B cell (primary cell): ENCODE measurements at regions not wholly inside any gene's neighbourhood (a gene's known extent, or its start where the extent isn't known, plus 50 kb on each side); places are given as distances from the start of the nearest gene placed in this dataset.

Experiments used
- ATAC-seq: fragments of 200-7000 bp; cut with Tn5 transposase; one replicate; pipeline ENCODE4 v1.10.0; 2021; ENCODE audit warnings: low read depth, mild to moderate bottlenecking, moderate number of reproducible peaks, moderate library complexity
- CTCF ChIA-PET: fragments of 350-600 bp; sonication (Branson Sonifier 250); formaldehyde crosslinking; loops from one replicate; lab custom pipeline; 2021; ENCODE audit warnings: antibody characterized with exemption, inconsistent platforms; lab: Charles Lee
- POLR2A ChIA-PET: fragments of 350-600 bp; sonication (Branson Sonifier 250); formaldehyde crosslinking; loops from one replicate; lab custom pipeline; 2021; ENCODE audit warnings: antibody characterized with exemption; lab: Charles Lee
- DNase-seq: peaks from one replicate; pipeline ENCODE4 v3.0.0; 2013
- H2AFZ ChIP-seq: 2 replicates; pipeline ENCODE4 v1.6.1; 2012; ENCODE audit warnings: mild to moderate bottlenecking, low read depth, low read length; ENCODE audit not compliant: insufficient read depth, poor library complexity, severe bottlenecking
- H3K27ac ChIP-seq, 2 donors: 1 replicate in 1 of 2; 2 replicates in 1 of 2; pipeline ENCODE4 v1.5.1; 2012 to 2013; ENCODE audit warnings: low read length in 2 of 2, mild to moderate bottlenecking in 2 of 2, moderate library complexity in 1 of 2
- H3K27me3 ChIP-seq, 4 experiments: fragments of 200-600 bp in 1 of 4; sonication (generic) in 1 of 4; replicated peaks in 1 of 4; 1 replicate in 2 of 4; 2 replicates in 2 of 4; pipeline versions ENCODE4 v1.6.1 to v1.7.0; 2013 to 2016; ENCODE audit warnings: low read length in 3 of 4, mild to moderate bottlenecking in 2 of 4, mixed read lengths in 1 of 4, moderate library complexity in 1 of 4; ENCODE audit not compliant: insufficient read depth in 4 of 4, control insufficient read depth in 3 of 4; ENCODE audit errors: control extremely low read depth in 1 of 4
- H3K36me3 ChIP-seq, 2 experiments: replicated peaks in 1 of 2; 1 replicate in 1 of 2; 2 replicates in 1 of 2; pipeline versions ENCODE4 v1.6.1 to v1.7.1; 2013; ENCODE audit warnings: low read length in 1 of 2; ENCODE audit not compliant: insufficient read depth in 2 of 2, control insufficient read depth in 1 of 2; ENCODE audit errors: control extremely low read depth in 1 of 2, extremely low read depth in 1 of 2
- H3K4me1 ChIP-seq, 2 donors: fragments of 200-600 bp in 1 of 2; sonication (generic) in 1 of 2; 1 replicate in 1 of 2; 2 replicates in 1 of 2; pipeline versions ENCODE4 v1.5.1 to v1.6.1; 2013 to 2017; ENCODE audit warnings: low read length in 2 of 2; ENCODE audit not compliant: control insufficient read depth in 2 of 2, insufficient read depth in 2 of 2
- H3K4me2 ChIP-seq: replicated peaks from 2 replicates; pipeline ENCODE3; 2012; ENCODE audit warnings: mild to moderate bottlenecking, low read depth, low read length; ENCODE audit not compliant: poor library complexity, severe bottlenecking
- H3K4me3 ChIP-seq, 5 experiments: fragments of 200-600 bp in 1 of 5; sonication (generic) in 1 of 5; 1 replicate in 3 of 5; 2 replicates in 2 of 5; pipeline versions ENCODE4 v1.5.1 to v1.7.0; 2011 to 2016; ENCODE audit warnings: low read length in 4 of 5, mild to moderate bottlenecking in 4 of 5, low read depth in 2 of 5, control low read depth in 1 of 5, moderate library complexity in 1 of 5; ENCODE audit not compliant: insufficient read depth in 1 of 5; ENCODE audit errors: control extremely low read depth in 1 of 5, extremely low read depth in 1 of 5
- H3K79me2 ChIP-seq: fragments of 200-600 bp; sonication (generic); one replicate; pipeline ENCODE4 v1.6.0; 2016; ENCODE audit warnings: low read length; ENCODE audit not compliant: control insufficient read depth, insufficient read depth
- H3K9ac ChIP-seq: fragments of 200-600 bp; sonication (generic); 2 replicates; pipeline ENCODE4 v1.6.1; 2017; ENCODE audit warnings: mild to moderate bottlenecking, low read length, moderate library complexity
- H3K9me3 ChIP-seq, 3 donors: one replicate each; pipeline versions ENCODE4 v1.6.1 to v1.7.1; 2013; ENCODE audit warnings: low read length in 2 of 3; ENCODE audit not compliant: control insufficient read depth in 2 of 3, insufficient read depth in 1 of 3; ENCODE audit errors: control extremely low read depth in 1 of 3
- H4K20me1 ChIP-seq: 2 replicates; pipeline ENCODE4 v1.6.0; 2012; ENCODE audit warnings: mild to moderate bottlenecking, low read length; ENCODE audit not compliant: insufficient read depth, control insufficient read depth, poor library complexity, severe bottlenecking
- H3K27ac Mint-ChIP-seq: one replicate; pipeline ENCODE4 v1.8.0; 2021; ENCODE audit warnings: mixed read lengths
- H3K27me3 Mint-ChIP-seq: one replicate; pipeline ENCODE4 v1.8.0; 2021; ENCODE audit warnings: mixed read lengths
- H3K4me1 Mint-ChIP-seq: one replicate; pipeline ENCODE4 v1.8.0; 2021; ENCODE audit warnings: mixed read lengths
- H3K4me3 Mint-ChIP-seq: one replicate; pipeline ENCODE4 v1.8.0; 2021; ENCODE audit warnings: mixed read lengths
- H3K9me3 Mint-ChIP-seq: one replicate; pipeline ENCODE4 v1.8.0; 2022; ENCODE audit warnings: mixed read lengths; ENCODE audit not compliant: insufficient read depth
- EZH2 ChIP-seq: IDR thresholded peaks from 2 replicates; pipeline ENCODE4 v1.6.1; 2012; ENCODE audit warnings: borderline replicate concordance, low read depth, mild to moderate bottlenecking, moderate library complexity, low read length; ENCODE audit not compliant: insufficient read depth, poor library complexity, severe bottlenecking
- WGBS: methylation state at CpG from one replicate; pipeline ENCODE4 v1.1.5; 2013; ENCODE audit warnings: missing lambda C conversion rate; ENCODE audit not compliant: insufficient coverage; 5-methylcytosine and 5-hydroxymethylcytosine counted together
- intact Hi-C: fragments of 100-400 bp; cut with micrococcal nuclease; formaldehyde crosslinking; loops from one replicate; pipeline ENCODE4 v1.10.0; 2022
- TF ChIP-seq, protein P1 (sequence below): fragments of 200-600 bp; IDR thresholded peaks from one replicate; pipeline ENCODE4 v1.8.0; 2022; ENCODE audit warnings: antibody characterized with exemption, mild to moderate bottlenecking

DNA sequence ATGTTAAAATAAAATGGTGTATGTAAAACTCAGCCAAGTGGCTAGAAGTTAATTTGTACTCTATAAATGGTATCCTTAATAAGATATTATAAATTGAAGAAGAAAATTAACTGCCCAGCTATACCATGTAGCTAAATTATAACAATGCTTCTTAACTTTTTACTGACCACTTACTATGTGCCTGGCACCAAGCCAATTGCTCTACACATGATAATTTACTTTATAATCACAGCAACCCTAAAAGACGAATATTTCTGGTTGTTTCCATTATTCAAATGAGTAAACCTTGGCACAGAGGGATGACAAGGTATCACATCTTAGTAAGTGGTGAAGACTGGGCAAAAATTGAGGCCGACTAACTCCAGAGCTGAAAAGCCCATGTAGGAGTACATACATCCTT lies 1506.6 kb downstream of the PCDH7 start:
- ChIA-PET CTCF (no interaction called here), POLR2A (no interaction called here)
- intact Hi-C loops = no loop called here
- no peak overlapping the region for H3K4me3 Mint-ChIP-seq
- no peak overlapping the region for H2AFZ ChIP-seq
- no peak overlapping the region for H3K9ac ChIP-seq
- H3K4me3 ChIP-seq = no peak overlapping the region
- TF ChIP-seq EZH2 = no peak
- TF ChIP-seq, protein P1, sequence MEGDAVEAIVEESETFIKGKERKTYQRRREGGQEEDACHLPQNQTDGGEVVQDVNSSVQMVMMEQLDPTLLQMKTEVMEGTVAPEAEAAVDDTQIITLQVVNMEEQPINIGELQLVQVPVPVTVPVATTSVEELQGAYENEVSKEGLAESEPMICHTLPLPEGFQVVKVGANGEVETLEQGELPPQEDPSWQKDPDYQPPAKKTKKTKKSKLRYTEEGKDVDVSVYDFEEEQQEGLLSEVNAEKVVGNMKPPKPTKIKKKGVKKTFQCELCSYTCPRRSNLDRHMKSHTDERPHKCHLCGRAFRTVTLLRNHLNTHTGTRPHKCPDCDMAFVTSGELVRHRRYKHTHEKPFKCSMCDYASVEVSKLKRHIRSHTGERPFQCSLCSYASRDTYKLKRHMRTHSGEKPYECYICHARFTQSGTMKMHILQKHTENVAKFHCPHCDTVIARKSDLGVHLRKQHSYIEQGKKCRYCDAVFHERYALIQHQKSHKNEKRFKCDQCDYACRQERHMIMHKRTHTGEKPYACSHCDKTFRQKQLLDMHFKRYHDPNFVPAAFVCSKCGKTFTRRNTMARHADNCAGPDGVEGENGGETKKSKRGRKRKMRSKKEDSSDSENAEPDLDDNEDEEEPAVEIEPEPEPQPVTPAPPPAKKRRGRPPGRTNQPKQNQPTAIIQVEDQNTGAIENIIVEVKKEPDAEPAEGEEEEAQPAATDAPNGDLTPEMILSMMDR = no peak
- no peaks in the 10 kb centered on the region for H3K4me1 ChIP-seq
- H3K9me3 ChIP-seq = peaks cover 0 to 1% (median 0%) of the 10 kb centered on the region in 3 donors
- no peaks in the 10 kb centered on the region for H3K36me3 ChIP-seq
- no peak for ATAC-seq
- H4K20me1 ChIP-seq = no peaks in the 10 kb centered on the region
- peaks cover 2% of the 10 kb centered on the region for H3K9me3 Mint-ChIP-seq
- DNase-seq = no peak
- no peaks in the 10 kb centered on the region for H3K27me3 Mint-ChIP-seq
- no peaks in the 10 kb centered on the region for H3K4me1 Mint-ChIP-seq
- no peak overlapping the region for H3K27ac Mint-ChIP-seq
- no peaks in the 10 kb centered on the region for H3K79me2 ChIP-seq
- WGBS = no CpG with 5 or more reads among the region's 2 CpGs
- H3K27ac ChIP-seq = no peak overlapping the region
- H3K27me3 ChIP-seq = no peaks in the 10 kb centered on the region
- no peak overlapping the region for H3K4me2 ChIP-seq

- no peak for TF ChIP-seq EZH2
- TF ChIP-seq, protein P1 = no peak
- Mint-ChIP-seq H3K27me3 (no peaks in the 10 kb centered on the region), H3K27ac (no peak overlapping the region), H3K9me3 (no peaks in the 10 kb centered on the region), H3K4me1 (no peaks in the 10 kb centered on the region), H3K4me3 (no peak overlapping the region)
- intact Hi-C loops = loop anchor here (5.0 kb wide), 1 partner anchor 173 kb away; no protein-coding TSS in a partner anchor
- Histone ChIP-seq H3K9me3 (peaks cover 0 to 1% (median 0%) of the 10 kb centered on the region in 3 donors), H3K27me3 (no peaks in the 10 kb centered on the region), H3K4me1 (no peaks in the 10 kb centered on the region), H3K4me3 (no peak overlapping the region), H3K4me2 (no peak overlapping the region), H3K36me3 (no peaks in the 10 kb centered on the region), H2AFZ (no peak overlapping the region), H3K27ac (no peak overlapping the region), H3K79me2 (no peaks in the 10 kb centered on the region), H3K9ac (no peak overlapping the region), H4K20me1 (no peaks in the 10 kb centered on the region)
- no CpG with 5 or more reads among the region's 3 CpGs for whole genome bisulfite sequencing
- ATAC-seq = no peak
- no peak for DNase-seq
- CTCF ChIA-PET = no interaction called here
- POLR2A ChIA-PET = no interaction called here
Observed at GRCh38 chr4:32243926-32244325, 1523.8 kb downstream of the PCDH7 start.
